NT2/D1 (cell line): ENCODE measurements at regions not wholly inside any gene's neighbourhood (a gene's known extent, or its start where the extent isn't known, plus 50 kb on each side); places are given as distances from the start of the nearest gene placed in this dataset.

Experiments used
- DNase-seq: peaks from one replicate; pipeline ENCODE4 v3.0.0-alpha.2; 2011; ENCODE audit warnings: low read depth, low spot score
- H3K27me3 ChIP-seq: 2 replicates; pipeline ENCODE4 v1.6.0; 2011; ENCODE audit warnings: mild to moderate bottlenecking; ENCODE audit not compliant: insufficient read length, insufficient read depth
- H3K36me3 ChIP-seq: 2 replicates; pipeline ENCODE4 v1.6.1; 2011; ENCODE audit warnings: mild to moderate bottlenecking, low read length, mixed read lengths; ENCODE audit not compliant: insufficient read depth, insufficient read length
- H3K4me1 ChIP-seq: 2 replicates; pipeline ENCODE4 v1.5.1; 2011; ENCODE audit not compliant: insufficient read depth, insufficient read length
- H3K4me3 ChIP-seq: 2 replicates; pipeline ENCODE4 v1.5.1; 2011; ENCODE audit warnings: low read depth; ENCODE audit not compliant: insufficient read length
- H3K9ac ChIP-seq: 2 replicates; pipeline ENCODE4 v1.6.0; 2011; ENCODE audit warnings: low read depth; ENCODE audit not compliant: insufficient read length
- H3K9me3 ChIP-seq: 2 replicates; pipeline ENCODE4 v1.5.1; 2011; ENCODE audit warnings: mild to moderate bottlenecking, low read length; ENCODE audit not compliant: insufficient read depth
- SUZ12 ChIP-seq: IDR thresholded peaks from 2 replicates; pipeline ENCODE4 v1.6.1; 2011; ENCODE audit not compliant: insufficient read length, insufficient read depth; ENCODE audit errors: extremely low read depth
- YY1 ChIP-seq: IDR thresholded peaks from 2 replicates; pipeline ENCODE4 v1.6.1; 2011; ENCODE audit not compliant: insufficient read length, insufficient read depth
- ZNF274 ChIP-seq: IDR thresholded peaks from 2 replicates; pipeline ENCODE4 v1.6.1; 2011; ENCODE audit warnings: mild to moderate bottlenecking, low read depth, low read length

- Histone ChIP-seq H3K4me1 (no peaks in the 10 kb centered on the region), H3K36me3 (no peaks in the 10 kb centered on the region), H3K4me3 (no peak overlapping the region), H3K27me3 (no peaks in the 10 kb centered on the region), H3K9ac (no peak overlapping the region), H3K9me3 (no peaks in the 10 kb centered on the region)
- DNase-seq: no peak
- no peak for TF ChIP-seq YY1
- TF ChIP-seq ZNF274: no peak
- no peak for TF ChIP-seq SUZ12
These were observed 229.8 kb upstream of the CDH19 start for GRCh38 chr18:66833646-66834045.

GRCh38 chr18:66826211-66826610, 222.3 kb upstream of the CDH19 start:
- Histone ChIP-seq H3K27me3 (no peaks in the 10 kb centered on the region), H3K4me1 (no peaks in the 10 kb centered on the region), H3K9ac (no peak overlapping the region), H3K9me3 (no peaks in the 10 kb centered on the region), H3K36me3 (no peaks in the 10 kb centered on the region), H3K4me3 (no peak overlapping the region)
- no peak for DNase-seq
- TF ChIP-seq SUZ12: no peak
- no peak for TF ChIP-seq YY1
- no peak for TF ChIP-seq ZNF274

- no peaks in the 10 kb centered on the region for H3K36me3 ChIP-seq
- H3K9me3 ChIP-seq: no peaks in the 10 kb centered on the region
- TF ChIP-seq SUZ12 (no peak), ZNF274 (no peak), YY1 (no peak)
These were observed 221.5 kb upstream of the CDH19 start for GRCh38 chr18:66825347-66825746.

GRCh38 chr18:66819235-66819634, 215.3 kb upstream of the CDH19 start:
- TF ChIP-seq YY1 (no peak), SUZ12 (no peak), ZNF274 (no peak)
- Histone ChIP-seq H3K4me1 (no peaks in the 10 kb centered on the region), H3K9me3 (no peaks in the 10 kb centered on the region), H3K36me3 (no peaks in the 10 kb centered on the region), H3K9ac (no peak overlapping the region), H3K4me3 (no peak overlapping the region), H3K27me3 (no peaks in the 10 kb centered on the region)
- no peak for DNase-seq

More at GRCh38 chr18:66825347-66825746, 221.5 kb upstream of the CDH19 start:
- Histone ChIP-seq H3K27me3 (no peaks in the 10 kb centered on the region), H3K4me1 (no peaks in the 10 kb centered on the region), H3K9ac (no peak overlapping the region), H3K4me3 (no peak overlapping the region)
- DNase-seq: no peak

- TF ChIP-seq YY1 (no peak), SUZ12 (no peak), ZNF274 (no peak)
- H3K36me3 ChIP-seq: no peaks in the 10 kb centered on the region
- no peaks in the 10 kb centered on the region for H3K27me3 ChIP-seq
- H3K4me3 ChIP-seq: no peak overlapping the region
- no peak overlapping the region for H3K9ac ChIP-seq
- DNase-seq: no peak
- no peaks in the 10 kb centered on the region for H3K4me1 ChIP-seq
- no peaks in the 10 kb centered on the region for H3K9me3 ChIP-seq
These were observed 209.2 kb upstream of the CDH19 start for GRCh38 chr18:66813138-66813537.

GRCh38 chr18:66795051-66795450, 191.2 kb upstream of the CDH19 start:
- Histone ChIP-seq H3K9me3 (no peaks in the 10 kb centered on the region), H3K4me3 (no peak overlapping the region), H3K27me3 (no peaks in the 10 kb centered on the region), H3K36me3 (no peaks in the 10 kb centered on the region), H3K9ac (no peak overlapping the region), H3K4me1 (no peaks in the 10 kb centered on the region)
- TF ChIP-seq SUZ12 (no peak), YY1 (no peak), ZNF274 (no peak)
- no peak for DNase-seq

GRCh38 chr18:66792466-66792865, 188.6 kb upstream of the CDH19 start:
- DNase-seq: no peak
- Histone ChIP-seq H3K4me1 (no peaks in the 10 kb centered on the region), H3K36me3 (no peaks in the 10 kb centered on the region), H3K27me3 (no peaks in the 10 kb centered on the region), H3K4me3 (no peak overlapping the region), H3K9ac (no peak overlapping the region), H3K9me3 (no peaks in the 10 kb centered on the region)
- TF ChIP-seq SUZ12 (no peak), ZNF274 (no peak), YY1 (no peak)

- Histone ChIP-seq H3K4me1 (no peaks in the 10 kb centered on the region), H3K4me3 (no peak overlapping the region), H3K36me3 (no peaks in the 10 kb centered on the region), H3K27me3 (no peaks in the 10 kb centered on the region), H3K9ac (no peak overlapping the region), H3K9me3 (no peaks in the 10 kb centered on the region)
- DNase-seq: no peak
- TF ChIP-seq YY1 (no peak), SUZ12 (no peak), ZNF274 (no peak)
These were observed 176.7 kb upstream of the CDH19 start for GRCh38 chr18:66780609-66781008.
